ENCODE measurements at regions not wholly inside any gene's neighbourhood (a gene's known extent, or its start where the extent isn't known, plus 50 kb on each side); places are given as distances from the start of the nearest gene placed in this dataset.

DNA sequence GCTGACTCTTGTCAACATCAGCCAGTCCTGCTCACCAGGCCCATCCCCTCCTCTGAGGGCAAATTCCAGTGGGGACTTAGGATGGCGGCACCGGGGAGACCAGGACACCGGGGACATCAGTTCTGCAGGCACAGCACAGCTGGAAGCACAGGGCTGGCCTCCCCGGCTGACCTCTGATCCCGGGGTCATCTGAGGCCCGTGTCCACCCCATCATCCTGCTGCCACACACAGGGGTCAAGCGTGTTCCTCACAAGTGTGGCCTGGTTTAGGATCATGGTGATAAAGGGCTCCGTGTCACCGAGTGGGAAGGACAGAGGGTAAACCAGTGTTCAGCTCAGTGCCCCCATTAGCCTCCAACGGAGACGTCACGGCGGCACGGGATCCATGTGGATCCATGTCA is 58.1 kb upstream of the CTDP1 start:
- TF ChIP-seq, protein P1, sequence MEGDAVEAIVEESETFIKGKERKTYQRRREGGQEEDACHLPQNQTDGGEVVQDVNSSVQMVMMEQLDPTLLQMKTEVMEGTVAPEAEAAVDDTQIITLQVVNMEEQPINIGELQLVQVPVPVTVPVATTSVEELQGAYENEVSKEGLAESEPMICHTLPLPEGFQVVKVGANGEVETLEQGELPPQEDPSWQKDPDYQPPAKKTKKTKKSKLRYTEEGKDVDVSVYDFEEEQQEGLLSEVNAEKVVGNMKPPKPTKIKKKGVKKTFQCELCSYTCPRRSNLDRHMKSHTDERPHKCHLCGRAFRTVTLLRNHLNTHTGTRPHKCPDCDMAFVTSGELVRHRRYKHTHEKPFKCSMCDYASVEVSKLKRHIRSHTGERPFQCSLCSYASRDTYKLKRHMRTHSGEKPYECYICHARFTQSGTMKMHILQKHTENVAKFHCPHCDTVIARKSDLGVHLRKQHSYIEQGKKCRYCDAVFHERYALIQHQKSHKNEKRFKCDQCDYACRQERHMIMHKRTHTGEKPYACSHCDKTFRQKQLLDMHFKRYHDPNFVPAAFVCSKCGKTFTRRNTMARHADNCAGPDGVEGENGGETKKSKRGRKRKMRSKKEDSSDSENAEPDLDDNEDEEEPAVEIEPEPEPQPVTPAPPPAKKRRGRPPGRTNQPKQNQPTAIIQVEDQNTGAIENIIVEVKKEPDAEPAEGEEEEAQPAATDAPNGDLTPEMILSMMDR (IDR thresholded peaks at IDR 0.05; ENCODE audit: borderline replicate concordance, control extremely low read depth, extremely low read depth, insufficient read depth, missing control alignments), result no peak
- in situ Hi-C loops (cut with MboI; ENCODE audit: low sequenced_read_pairs, unreplicated experiment), result no loop called here
- DNase-seq (ENCODE audit: low spot score), result no peak

DNA sequence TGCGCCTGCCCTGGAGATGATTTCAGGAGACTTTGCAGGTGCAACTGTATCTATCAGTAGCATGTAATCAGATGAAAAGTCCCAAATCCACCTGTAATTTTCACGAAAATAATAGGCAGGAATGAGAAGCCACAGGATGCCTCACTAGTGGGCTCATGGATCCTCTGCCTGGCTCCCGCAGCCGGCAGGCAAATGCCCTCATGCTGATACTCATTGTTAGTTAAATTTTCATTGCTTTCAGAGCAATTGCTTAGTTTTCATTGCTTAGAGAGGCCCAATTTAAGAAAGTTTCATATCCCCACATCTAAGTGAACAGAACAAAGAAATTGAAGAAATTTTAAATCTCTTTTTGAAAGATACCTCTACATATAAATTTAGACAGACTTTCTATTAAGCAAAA is 57.6 kb upstream of the CTDP1 start:
- in situ Hi-C loops (cut with MboI; ENCODE audit: low sequenced_read_pairs, unreplicated experiment), result no loop called here

GRCh38 chr18:79624356-79625170 is 55.0 kb upstream of the CTDP1 start:
- DNase-seq (ENCODE audit: low spot score), result no peak
- in situ Hi-C loops (cut with MboI; ENCODE audit: low sequenced_read_pairs, unreplicated experiment), result no loop called here
- TF ChIP-seq, protein P1 (IDR thresholded peaks at IDR 0.05; ENCODE audit: borderline replicate concordance, control extremely low read depth, extremely low read depth, insufficient read depth, missing control alignments), result no peak

More for the DNA sequence above, 57.6 kb upstream of the CTDP1 start:
- no peak for DNase-seq (ENCODE audit: low spot score)
- TF ChIP-seq, protein P1 (IDR thresholded peaks at IDR 0.05; ENCODE audit: borderline replicate concordance, control extremely low read depth, extremely low read depth, insufficient read depth, missing control alignments), result no peak

DNA sequence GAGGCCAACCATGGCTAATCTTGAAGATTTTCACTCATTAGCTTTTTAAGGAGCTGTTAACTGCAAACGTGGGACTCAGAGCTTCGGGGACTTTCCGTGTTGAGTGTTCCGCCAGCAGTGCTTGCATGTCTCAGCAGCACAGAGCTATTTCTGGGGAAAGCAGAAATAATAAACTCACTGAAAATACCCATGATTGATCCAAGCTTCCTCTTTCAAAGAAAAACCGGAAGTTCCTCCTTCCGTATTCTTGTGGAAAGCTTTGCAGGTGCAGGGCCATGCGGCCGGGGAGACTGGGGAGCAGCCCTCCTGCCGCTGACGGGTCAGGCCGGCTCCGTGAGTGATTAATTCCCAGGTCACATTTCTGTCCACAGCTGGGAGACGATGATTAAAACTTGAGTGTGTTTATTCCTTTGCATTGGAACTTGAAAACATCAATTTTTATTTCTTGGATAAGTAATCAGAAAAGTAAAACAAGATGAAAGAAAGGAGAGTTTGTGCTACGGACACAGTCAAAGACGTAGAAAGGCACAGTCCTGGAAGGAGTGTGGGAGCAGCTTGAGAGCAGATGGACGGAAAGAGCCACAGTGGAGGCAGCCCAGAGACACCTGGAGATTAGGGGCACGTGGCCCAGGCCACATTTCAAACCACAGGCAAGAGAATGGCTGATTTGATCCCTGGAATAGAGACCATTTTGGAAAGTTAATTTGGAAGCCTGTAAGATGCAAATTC is 54.2 kb upstream of the CTDP1 start:
- DNase-seq (ENCODE audit: low spot score), result peak; percentile 82
- TF ChIP-seq, protein P1 (IDR thresholded peaks at IDR 0.05; ENCODE audit: borderline replicate concordance, control extremely low read depth, extremely low read depth, insufficient read depth, missing control alignments), result no peak
- in situ Hi-C loops (cut with MboI; ENCODE audit: low sequenced_read_pairs, unreplicated experiment), result no loop called here

DNA sequence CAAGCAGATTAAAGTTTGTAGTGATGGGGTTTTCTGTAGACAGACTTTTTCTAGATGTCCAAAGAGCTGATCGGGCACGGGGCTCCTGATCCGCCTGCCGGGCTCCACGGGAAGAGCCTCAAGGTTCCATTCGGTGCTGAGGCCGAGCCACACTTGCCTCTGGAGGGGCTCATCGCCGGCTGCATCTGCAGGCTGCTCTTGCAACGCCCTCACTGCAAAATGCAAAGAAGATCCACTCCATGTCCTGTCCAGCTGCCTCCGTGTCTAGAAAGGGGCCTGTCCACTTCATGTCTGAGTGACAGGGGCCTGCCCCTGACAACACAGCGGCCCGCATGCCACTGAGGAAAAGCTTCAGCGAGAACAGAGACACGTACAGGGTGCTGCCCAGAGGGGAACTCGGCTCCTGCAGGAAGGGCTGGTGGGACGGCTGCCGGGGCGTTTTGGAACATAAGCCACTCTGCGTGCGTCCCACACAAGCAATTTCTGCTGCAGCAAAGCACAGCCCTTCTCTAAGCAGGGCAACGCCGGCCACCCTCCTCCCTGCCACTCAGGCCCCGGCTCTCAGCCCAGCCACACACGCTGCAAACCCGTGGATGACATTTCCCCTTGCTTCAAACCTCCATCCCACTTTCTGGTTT is 53.6 kb upstream of the CTDP1 start:
- no peak for DNase-seq (ENCODE audit: low spot score)
- in situ Hi-C loops (cut with MboI; ENCODE audit: low sequenced_read_pairs, unreplicated experiment), result no loop called here
- TF ChIP-seq, protein P1 (IDR thresholded peaks at IDR 0.05; ENCODE audit: borderline replicate concordance, control extremely low read depth, extremely low read depth, insufficient read depth, missing control alignments), result no peak

DNA sequence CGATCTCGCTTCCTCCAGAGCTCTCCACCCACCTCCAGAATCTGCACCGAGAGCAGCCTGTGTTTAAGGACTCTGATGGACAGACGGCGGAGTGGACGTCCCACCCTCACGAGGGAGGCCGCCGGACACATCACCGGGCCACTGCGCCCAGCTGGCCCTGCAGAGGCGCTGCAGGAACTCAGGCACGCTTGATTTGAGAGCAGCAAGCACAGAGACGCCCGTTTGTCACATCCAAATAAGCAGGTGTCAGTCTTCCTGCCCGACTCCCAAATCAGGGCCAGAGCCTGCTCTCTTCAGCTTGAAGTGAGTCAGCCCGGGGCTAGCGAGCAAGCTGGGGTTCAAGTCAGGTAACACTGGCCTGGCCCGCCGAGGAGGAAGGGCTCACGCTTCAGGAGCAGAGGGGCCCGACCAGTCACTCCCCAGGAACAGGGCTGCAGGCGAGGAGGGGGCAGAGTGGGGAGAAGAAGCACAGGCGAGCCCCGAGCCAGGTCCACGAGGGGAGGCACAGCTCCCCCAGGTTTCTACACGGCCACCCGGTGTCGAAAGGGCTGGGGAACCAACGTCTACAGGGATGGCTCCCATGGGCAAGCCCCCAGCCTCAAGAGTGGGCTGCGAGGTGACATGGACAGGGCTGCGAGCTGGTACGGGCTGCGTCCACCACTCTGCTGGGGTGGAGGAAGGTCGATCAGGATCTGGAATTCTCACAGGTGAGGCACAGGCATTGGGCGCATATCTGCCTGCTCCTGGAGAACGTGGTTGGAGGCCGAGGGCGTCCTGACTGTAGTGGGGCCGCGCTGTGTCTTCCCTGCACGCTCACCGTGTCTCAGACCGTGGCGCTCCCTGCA is 52.5 kb upstream of the CTDP1 start:
- DNase-seq (ENCODE audit: low spot score), result peak; percentile 67
- in situ Hi-C loops (cut with MboI; ENCODE audit: low sequenced_read_pairs, unreplicated experiment), result no loop called here
- TF ChIP-seq, protein P1 (IDR thresholded peaks at IDR 0.05; ENCODE audit: borderline replicate concordance, control extremely low read depth, extremely low read depth, insufficient read depth, missing control alignments), result no peak
